SHP77 (cell line): ENCODE measurements at regions not wholly inside any gene's neighbourhood (a gene's known extent, or its start where the extent isn't known, plus 50 kb on each side); places are given as distances from the start of the nearest gene placed in this dataset.
"Not testable (repeated sequence)": the region's sequence is repeated elsewhere in the genome, so short reads cannot be mapped to it uniquely, and the experiment has no call there.

Experiments
- DNase-seq, 2 experiments: peaks; one replicate each; lab custom pipeline; 2025; lab: John Stamatoyannopoulos, UW

GRCh38 chr4:187128222-187128621 lies 404.6 kb upstream of the FAT1 start:
- no peak for DNase-seq

GRCh38 chr4:187128976-187129375 lies 405.3 kb upstream of the FAT1 start:
- DNase-seq: no peak

GRCh38 chr4:187131826-187132225 lies 408.2 kb upstream of the FAT1 start:
- not testable (repeated sequence) for DNase-seq

GRCh38 chr4:187135878-187136277 lies 412.2 kb upstream of the FAT1 start:
- no peak for DNase-seq

- DNase-seq: no peak
Observed at GRCh38 chr4:187139141-187139540, 415.5 kb upstream of the FAT1 start.

GRCh38 chr4:187141101-187141500 lies 417.4 kb upstream of the FAT1 start:
- DNase-seq: no peak

- no peak for DNase-seq
Observed at GRCh38 chr4:187149229-187149945, 425.7 kb upstream of the FAT1 start.

GRCh38 chr4:187157380-187157958 lies 433.8 kb upstream of the FAT1 start:
- DNase-seq: no peak

- DNase-seq: no peak
Observed at GRCh38 chr4:187158003-187158402, 434.3 kb upstream of the FAT1 start.

GRCh38 chr4:187160486-187160885 lies 436.8 kb upstream of the FAT1 start:
- DNase-seq: no peak

GRCh38 chr4:187166886-187167512 lies 443.3 kb upstream of the FAT1 start:
- DNase-seq: no peak

- DNase-seq: no peak
Observed at GRCh38 chr4:187171706-187172339, 448.2 kb upstream of the FAT1 start.

GRCh38 chr4:187172340-187172761 lies 448.7 kb upstream of the FAT1 start:
- no peak for DNase-seq

- DNase-seq: no peak
Observed at GRCh38 chr4:187174749-187175148, 451.1 kb upstream of the FAT1 start.

- no peak for DNase-seq
Observed at GRCh38 chr4:187175197-187175596, 451.5 kb upstream of the FAT1 start.

- DNase-seq: no peak
Observed at GRCh38 chr4:187176261-187176910, 452.7 kb upstream of the FAT1 start.

GRCh38 chr4:187178084-187178483 lies 454.4 kb upstream of the FAT1 start:
- DNase-seq: no peak

GRCh38 chr4:187178587-187178986 lies 454.9 kb upstream of the FAT1 start:
- DNase-seq: no peak

GRCh38 chr4:187179086-187180058 lies 455.7 kb upstream of the FAT1 start:
- DNase-seq: no peak

GRCh38 chr4:187181054-187181453 lies 457.4 kb upstream of the FAT1 start:
- DNase-seq: no peak

- DNase-seq: no peak
Observed at GRCh38 chr4:187183346-187183745, 459.7 kb upstream of the FAT1 start.
